IMR-90 (cell line): ENCODE measurements at regions not wholly inside any gene's neighbourhood (a gene's known extent, or its start where the extent isn't known, plus 50 kb on each side); places are given as distances from the start of the nearest gene placed in this dataset.

ENCODE experiments used
- ATAC-seq: fragments of 200-7000 bp; cut with Tn5 transposase; 2 replicates; pipeline ENCODE4 v1.9.1; 2020; ENCODE audit warnings: low read depth, mild to moderate bottlenecking, moderate library complexity
- BruUV-seq: library from RNA; stranded (reverse); fragments of 400-500 nt; replicated peaks from 2 replicates; lab custom pipeline; 2021; lab: Mats Ljungman, UMichigan
- CTCF ChIA-PET: fragments of 300-600 bp; formaldehyde crosslinking; extraction: SDS; loops from one replicate; lab custom pipeline; 2021; ENCODE audit warnings: antibody characterized with exemption; lab: Yijun Ruan, JAX
- POLR2A ChIA-PET: fragments of 300-600 bp; sonication (Branson Sonifier 250); formaldehyde crosslinking; loops from one replicate; lab custom pipeline; 2022; ENCODE audit warnings: antibody characterized with exemption; ENCODE audit not compliant: unreplicated experiment; lab: Charles Lee
- DNase-seq: peaks from one replicate; pipeline ENCODE4 v3.0.0; 2013
- H2AFZ ChIP-seq: replicated peaks from 2 replicates; pipeline ENCODE3; 2013; ENCODE audit warnings: low read length, mild to moderate bottlenecking; ENCODE audit not compliant: poor library complexity
- H2AK5ac ChIP-seq: 2 replicates; pipeline ENCODE4 v1.6.1; 2013; ENCODE audit warnings: low read depth, low read length, inconsistent platforms
- H2AK9ac ChIP-seq: replicated peaks from 2 replicates; pipeline ENCODE3; 2013; ENCODE audit warnings: mild to moderate bottlenecking, low read depth, low read length, moderate library complexity; ENCODE audit not compliant: poor library complexity
- H2BK120ac ChIP-seq: 2 replicates; pipeline ENCODE4 v1.6.1; 2013; ENCODE audit warnings: low read depth, low read length, inconsistent platforms
- H2BK15ac ChIP-seq: 3 replicates; pipeline ENCODE4 v1.6.1; 2013; ENCODE audit warnings: low read depth, low read length, inconsistent platforms
- H2BK20ac ChIP-seq: 2 replicates; pipeline ENCODE4 v1.6.1; 2013; ENCODE audit warnings: low read depth, mild to moderate bottlenecking, inconsistent platforms, low read length, moderate library complexity
- H2BK5ac ChIP-seq: 2 replicates; pipeline ENCODE4 v1.6.1; 2013; ENCODE audit warnings: mild to moderate bottlenecking, low read depth, low read length, inconsistent platforms; ENCODE audit not compliant: poor library complexity, severe bottlenecking
- H3K14ac ChIP-seq: replicated peaks from 2 replicates; pipeline ENCODE4 v1.6.1; 2013; ENCODE audit warnings: low read depth, low read length, inconsistent platforms
- H3K18ac ChIP-seq: 2 replicates; pipeline ENCODE4 v1.6.1; 2013; ENCODE audit warnings: low read depth, low read length, control low read depth
- H3K23ac ChIP-seq: 2 replicates; pipeline ENCODE4 v1.6.1; 2013; ENCODE audit warnings: low read depth, low read length, inconsistent platforms
- H3K27ac ChIP-seq: 2 replicates; pipeline ENCODE4 v1.5.1; 2013; ENCODE audit warnings: mild to moderate bottlenecking, control low read depth, low read length; ENCODE audit not compliant: insufficient read depth
- H3K27me3 ChIP-seq: 2 replicates; pipeline ENCODE4 v1.6.1; 2013; ENCODE audit warnings: low read length; ENCODE audit not compliant: control insufficient read depth, insufficient read depth
- H3K36me3 ChIP-seq: 2 replicates; pipeline ENCODE4 v1.6.1; 2013; ENCODE audit warnings: low read length, mixed read lengths; ENCODE audit not compliant: control insufficient read depth, insufficient read depth
- H3K4ac ChIP-seq: 2 replicates; pipeline ENCODE4 v1.6.1; 2013; ENCODE audit warnings: low read depth, low read length, inconsistent platforms
- H3K4me1 ChIP-seq: 2 replicates; pipeline ENCODE4 v1.6.1; 2013; ENCODE audit warnings: low read length, mixed read lengths; ENCODE audit not compliant: control insufficient read depth, insufficient read depth
- H3K4me2 ChIP-seq: 2 replicates; pipeline ENCODE4 v1.6.1; 2013; ENCODE audit warnings: low read depth, mild to moderate bottlenecking, control low read depth, low read length, moderate library complexity
- H3K4me3 ChIP-seq: 2 replicates; pipeline ENCODE4 v1.5.1; 2013; ENCODE audit warnings: low read depth, mild to moderate bottlenecking, control low read depth, low read length, moderate library complexity; ENCODE audit not compliant: insufficient read depth
- H3K56ac ChIP-seq: 2 replicates; pipeline ENCODE4 v1.6.1; 2013; ENCODE audit warnings: low read length, inconsistent platforms; ENCODE audit not compliant: insufficient read depth; ENCODE audit errors: extremely low read depth
- H3K79me1 ChIP-seq, 2 experiments: 2 replicates each; pipeline ENCODE4 v1.6.1; 2013; ENCODE audit warnings: low read length in 2 of 2, inconsistent platforms in 1 of 2, low read depth in 1 of 2
- H3K9ac ChIP-seq: 2 replicates; pipeline ENCODE4 v1.6.1; 2013; ENCODE audit warnings: low read depth, low read length, control low read depth
- H3K9me1 ChIP-seq: 2 replicates; pipeline ENCODE4 v1.6.1; 2013; ENCODE audit warnings: low read length, inconsistent platforms; ENCODE audit not compliant: insufficient read depth
- H3K9me3 ChIP-seq: 2 replicates; pipeline ENCODE4 v1.6.1; 2013; ENCODE audit warnings: low read length; ENCODE audit not compliant: control insufficient read depth, insufficient read depth
- H4K20me1 ChIP-seq: 2 replicates; pipeline ENCODE4 v1.6.1; 2013; ENCODE audit warnings: low read length, inconsistent platforms; ENCODE audit not compliant: insufficient read depth
- H4K5ac ChIP-seq: 2 replicates; pipeline ENCODE4 v1.6.1; 2013; ENCODE audit warnings: mild to moderate bottlenecking, low read depth, low read length, control low read depth
- H4K8ac ChIP-seq, 2 experiments: 2 replicates each; pipeline ENCODE4 v1.6.1; 2013; ENCODE audit warnings: low read depth in 2 of 2, low read length in 2 of 2, control low read depth in 1 of 2, inconsistent platforms in 1 of 2
- H4K91ac ChIP-seq: 2 replicates; pipeline ENCODE4 v1.6.1; 2013; ENCODE audit warnings: low read depth, low read length, inconsistent platforms; ENCODE audit not compliant: insufficient read depth
- BHLHE40 ChIP-seq: fragments of 150-350 bp; IDR thresholded peaks from 2 replicates; pipeline ENCODE4 v1.6.1; 2016; ENCODE audit warnings: mild to moderate bottlenecking, low read depth, low read length
- CEBPB ChIP-seq: IDR thresholded peaks from 2 replicates; pipeline ENCODE4 v1.6.1; 2012; ENCODE audit warnings: low read depth, low read length, improper control_type of control experiment
- CHD1 ChIP-seq: IDR thresholded peaks from 2 replicates; pipeline ENCODE4 v1.6.1; 2012; ENCODE audit warnings: low read depth, low read length, improper control_type of control experiment
- FOS ChIP-seq: fragments of 150-350 bp; IDR thresholded peaks from 2 replicates; pipeline ENCODE4 v1.6.1; 2016; ENCODE audit warnings: low read depth, low read length
- MAFK ChIP-seq: IDR thresholded peaks from 2 replicates; pipeline ENCODE4 v1.6.1; 2012; ENCODE audit warnings: low read depth, low read length, improper control_type of control experiment
- MAZ ChIP-seq: IDR thresholded peaks from 2 replicates; pipeline ENCODE4 v1.6.1; 2012; ENCODE audit warnings: low read depth, mild to moderate bottlenecking, low read length, improper control_type of control experiment, moderate library complexity, borderline replicate concordance
- MXI1 ChIP-seq: IDR thresholded peaks from 2 replicates; pipeline ENCODE4 v1.6.1; 2012; ENCODE audit warnings: low read depth, mild to moderate bottlenecking, low read length, moderate library complexity, borderline replicate concordance
- NFE2L2 ChIP-seq: fragments of 150-350 bp; IDR thresholded peaks from 2 replicates; pipeline ENCODE4 v1.6.1; 2016; ENCODE audit warnings: low read depth, mild to moderate bottlenecking, low read length
- POLR2A ChIP-seq: IDR thresholded peaks from 2 replicates; pipeline ENCODE4 v1.6.1; 2012; ENCODE audit warnings: mild to moderate bottlenecking, low read depth, low read length
- RAD21 ChIP-seq: IDR thresholded peaks from 2 replicates; pipeline ENCODE4 v1.6.1; 2012; ENCODE audit warnings: low read length, improper control_type of control experiment
- RCOR1 ChIP-seq: IDR thresholded peaks from 2 replicates; pipeline ENCODE4 v1.6.1; 2012; ENCODE audit warnings: mild to moderate bottlenecking, low read length, improper control_type of control experiment; ENCODE audit not compliant: insufficient replicate concordance
- RFX5 ChIP-seq: IDR thresholded peaks from 2 replicates; pipeline ENCODE4 v1.8.0; 2012; ENCODE audit warnings: low read depth, mild to moderate bottlenecking, low read length, moderate library complexity
- SMC3 ChIP-seq: fragments of 150-350 bp; IDR thresholded peaks from 2 replicates; pipeline ENCODE4 v1.6.1; 2016; ENCODE audit warnings: low read depth, mild to moderate bottlenecking, antibody characterized with exemption, low read length, moderate library complexity
- dilution Hi-C: fragments of 300-500 bp; cut with HindIII; formaldehyde crosslinking; loops from one replicate; pipeline ENCODE4 v1.14.3; 2018; ENCODE audit warnings: low sequenced_read_pairs; ENCODE audit not compliant: unreplicated experiment
- in situ Hi-C: fragments of 300-500 bp; cut with MboI; formaldehyde crosslinking; loops from 3 replicates; pipeline ENCODE4 v1.14.3; 2019; ENCODE audit warnings: low sequenced_read_pairs, inconsistent platforms, mixed read lengths
- intact Hi-C: fragments of 100-400 bp; cut with micrococcal nuclease; formaldehyde crosslinking; loops from 2 replicates; pipeline ENCODE4 v1.10.0; 2022
- TF ChIP-seq, protein P1 (sequence below): conservative IDR thresholded peaks from 2 replicates; pipeline ENCODE4 v1.5.1; 2012; ENCODE audit warnings: mild to moderate bottlenecking, low read depth, low read length, improper control_type of control experiment
- TF ChIP-seq, protein P2 (sequence below): fragments of 150-350 bp; IDR thresholded peaks from 2 replicates; pipeline ENCODE4 v1.6.1; 2016; ENCODE audit warnings: low read depth, mild to moderate bottlenecking, low read length, moderate library complexity, borderline replicate concordance
- TF ChIP-seq, protein P3 (sequence below): fragments of 150-350 bp; IDR thresholded peaks from 2 replicates; pipeline ENCODE4 v1.6.1; 2017; ENCODE audit warnings: mild to moderate bottlenecking, antibody characterized with exemption, low read length, low read depth

DNA sequence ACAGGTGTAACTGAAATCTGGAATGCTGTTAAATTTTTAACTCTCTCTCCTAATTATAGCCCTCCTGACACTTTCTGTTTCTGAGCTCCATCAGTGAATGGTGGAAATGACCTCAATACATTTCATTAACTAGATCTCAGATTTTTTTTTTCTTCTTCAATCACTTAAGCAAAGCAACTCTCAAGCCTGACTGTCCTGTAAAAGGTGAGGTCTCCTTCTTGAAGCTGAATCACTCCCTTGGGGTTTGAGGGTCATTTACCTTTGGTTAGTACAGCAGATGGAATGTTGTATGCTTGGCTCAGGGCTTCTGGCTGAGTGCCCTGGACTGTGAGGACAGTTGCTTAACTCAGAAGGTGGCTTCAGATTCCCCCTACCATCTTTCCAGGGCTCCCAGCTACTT lies 518.7 kb downstream of the PTPRC start:
- no peak overlapping the region for H2BK15ac ChIP-seq
- H4K8ac ChIP-seq = no peak overlapping the region
- no peak overlapping the region for H2BK5ac ChIP-seq
- H4K5ac ChIP-seq = no peak overlapping the region
- intact Hi-C loops = no loop called here
- no peak overlapping the region for H4K91ac ChIP-seq
- H3K18ac ChIP-seq = no peak overlapping the region
- no peaks in the 10 kb centered on the region for H3K4me1 ChIP-seq
- dilution Hi-C loops = no loop called here
- H4K20me1 ChIP-seq = no peaks in the 10 kb centered on the region
- H3K9me1 ChIP-seq = no peaks in the 10 kb centered on the region
- no peak overlapping the region for H3K4ac ChIP-seq
- CTCF ChIA-PET = interaction anchor here (0.6 kb wide), 1 partner anchor 1581 kb away, joined by 3 read pairs; no protein-coding TSS in a partner anchor
- no peak overlapping the region for H3K23ac ChIP-seq
- H3K36me3 ChIP-seq = no peaks in the 10 kb centered on the region
- no peaks in the 10 kb centered on the region for H3K27me3 ChIP-seq
- no peaks in the 10 kb centered on the region for H3K79me1 ChIP-seq
- H3K4me3 ChIP-seq = no peak overlapping the region
- ATAC-seq (no peak), DNase-seq (peak; percentile 35)
- no peak overlapping the region for H2AK5ac ChIP-seq
- BruUV-seq = no TSS peak
- H2AFZ ChIP-seq = no peak overlapping the region
- in situ Hi-C loops = no loop called here
- TF ChIP-seq POLR2A (no peak), CEBPB (no peak), SMC3 (no peak), BHLHE40 (no peak), RFX5 (no peak), NFE2L2 (no peak), CHD1 (no peak), RAD21 (no peak), MAFK (no peak), RCOR1 (no peak), MXI1 (no peak), MAZ (no peak), FOS (no peak)
- TF ChIP-seq, protein P1, sequence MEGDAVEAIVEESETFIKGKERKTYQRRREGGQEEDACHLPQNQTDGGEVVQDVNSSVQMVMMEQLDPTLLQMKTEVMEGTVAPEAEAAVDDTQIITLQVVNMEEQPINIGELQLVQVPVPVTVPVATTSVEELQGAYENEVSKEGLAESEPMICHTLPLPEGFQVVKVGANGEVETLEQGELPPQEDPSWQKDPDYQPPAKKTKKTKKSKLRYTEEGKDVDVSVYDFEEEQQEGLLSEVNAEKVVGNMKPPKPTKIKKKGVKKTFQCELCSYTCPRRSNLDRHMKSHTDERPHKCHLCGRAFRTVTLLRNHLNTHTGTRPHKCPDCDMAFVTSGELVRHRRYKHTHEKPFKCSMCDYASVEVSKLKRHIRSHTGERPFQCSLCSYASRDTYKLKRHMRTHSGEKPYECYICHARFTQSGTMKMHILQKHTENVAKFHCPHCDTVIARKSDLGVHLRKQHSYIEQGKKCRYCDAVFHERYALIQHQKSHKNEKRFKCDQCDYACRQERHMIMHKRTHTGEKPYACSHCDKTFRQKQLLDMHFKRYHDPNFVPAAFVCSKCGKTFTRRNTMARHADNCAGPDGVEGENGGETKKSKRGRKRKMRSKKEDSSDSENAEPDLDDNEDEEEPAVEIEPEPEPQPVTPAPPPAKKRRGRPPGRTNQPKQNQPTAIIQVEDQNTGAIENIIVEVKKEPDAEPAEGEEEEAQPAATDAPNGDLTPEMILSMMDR = no peak
- TF ChIP-seq, protein P2, sequence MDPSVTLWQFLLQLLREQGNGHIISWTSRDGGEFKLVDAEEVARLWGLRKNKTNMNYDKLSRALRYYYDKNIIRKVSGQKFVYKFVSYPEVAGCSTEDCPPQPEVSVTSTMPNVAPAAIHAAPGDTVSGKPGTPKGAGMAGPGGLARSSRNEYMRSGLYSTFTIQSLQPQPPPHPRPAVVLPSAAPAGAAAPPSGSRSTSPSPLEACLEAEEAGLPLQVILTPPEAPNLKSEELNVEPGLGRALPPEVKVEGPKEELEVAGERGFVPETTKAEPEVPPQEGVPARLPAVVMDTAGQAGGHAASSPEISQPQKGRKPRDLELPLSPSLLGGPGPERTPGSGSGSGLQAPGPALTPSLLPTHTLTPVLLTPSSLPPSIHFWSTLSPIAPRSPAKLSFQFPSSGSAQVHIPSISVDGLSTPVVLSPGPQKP = no peak
- TF ChIP-seq, protein P3, sequence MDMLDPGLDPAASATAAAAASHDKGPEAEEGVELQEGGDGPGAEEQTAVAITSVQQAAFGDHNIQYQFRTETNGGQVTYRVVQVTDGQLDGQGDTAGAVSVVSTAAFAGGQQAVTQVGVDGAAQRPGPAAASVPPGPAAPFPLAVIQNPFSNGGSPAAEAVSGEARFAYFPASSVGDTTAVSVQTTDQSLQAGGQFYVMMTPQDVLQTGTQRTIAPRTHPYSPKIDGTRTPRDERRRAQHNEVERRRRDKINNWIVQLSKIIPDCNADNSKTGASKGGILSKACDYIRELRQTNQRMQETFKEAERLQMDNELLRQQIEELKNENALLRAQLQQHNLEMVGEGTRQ = no peak
- H2AK9ac ChIP-seq = no peak overlapping the region
- H3K9ac ChIP-seq = no peak overlapping the region
- no peak overlapping the region for H3K27ac ChIP-seq
- POLR2A ChIA-PET = interaction anchor here (0.6 kb wide), 1 partner anchor 31 kb away, joined by 4 read pairs; no protein-coding TSS in a partner anchor
- no peak overlapping the region for H3K4me2 ChIP-seq
- no peak overlapping the region for H2BK120ac ChIP-seq
- no peaks in the 10 kb centered on the region for H3K9me3 ChIP-seq
- no peak overlapping the region for H3K56ac ChIP-seq
- H3K14ac ChIP-seq = no peak overlapping the region; the same call in 1 of the 2 replicates
- H2BK20ac ChIP-seq = no peak overlapping the region
